ENCODE measurements at regions not wholly inside any gene's neighbourhood (a gene's known extent, or its start where the extent isn't known, plus 50 kb on each side); places are given as distances from the start of the nearest gene placed in this dataset.
A peak's percentile ranks its signal among the peaks of the same experiment; 100 is the strongest.
"Not testable (repeated sequence)": the region's sequence is repeated elsewhere in the genome, so short reads cannot be mapped to it uniquely, and the experiment has no call there.

GRCh38 chr18:40168026-40168425 is 1787.0 kb upstream of the PIK3C3 start:
- DNase-seq, result no peak

- no peak for DNase-seq
Measured at GRCh38 chr18:40163254-40163653, 1791.8 kb upstream of the PIK3C3 start.

- no peak for DNase-seq
Measured at GRCh38 chr18:40160361-40160760, 1794.7 kb upstream of the PIK3C3 start.

- DNase-seq, result peak; percentile 96
Measured at GRCh38 chr18:40159141-40160017, 1795.7 kb upstream of the PIK3C3 start.

- no peak for DNase-seq
Measured at GRCh38 chr18:40157120-40157519, 1797.9 kb upstream of the PIK3C3 start.

GRCh38 chr18:40152859-40153258 is 1802.2 kb upstream of the PIK3C3 start:
- no peak for DNase-seq

- DNase-seq, result no peak
Measured at GRCh38 chr18:40148960-40149359, 1806.1 kb upstream of the PIK3C3 start.

GRCh38 chr18:40133253-40133652 is 1821.8 kb upstream of the PIK3C3 start:
- no peak for DNase-seq

- not testable (repeated sequence) for DNase-seq
Measured at GRCh38 chr18:40132438-40132837, 1822.6 kb upstream of the PIK3C3 start.

- no peak for DNase-seq
Measured at GRCh38 chr18:40124107-40124506, 1830.9 kb upstream of the PIK3C3 start.

- DNase-seq, result no peak
Measured at GRCh38 chr18:40120796-40121391, 1834.1 kb upstream of the PIK3C3 start.

- no peak for DNase-seq
Measured at GRCh38 chr18:40120356-40120755, 1834.7 kb upstream of the PIK3C3 start.

- not testable (repeated sequence) for DNase-seq
Measured at GRCh38 chr18:40119581-40119980, 1835.5 kb upstream of the PIK3C3 start.

GRCh38 chr18:40110455-40110854 is 1844.6 kb upstream of the PIK3C3 start:
- no peak for DNase-seq

GRCh38 chr18:40109252-40110049 is 1845.6 kb upstream of the PIK3C3 start:
- no peak for DNase-seq

GRCh38 chr18:40108596-40108995 is 1846.4 kb upstream of the PIK3C3 start:
- no peak for DNase-seq

- no peak for DNase-seq
Measured at GRCh38 chr18:40102903-40103302, 1852.1 kb upstream of the PIK3C3 start.

- no peak for DNase-seq
Measured at GRCh38 chr18:40099641-40100040, 1855.4 kb upstream of the PIK3C3 start.

- no peak for DNase-seq
Measured at GRCh38 chr18:40096675-40097074, 1858.4 kb upstream of the PIK3C3 start.

- DNase-seq, result no peak
Measured at GRCh38 chr18:40094441-40094840, 1860.6 kb upstream of the PIK3C3 start.

- DNase-seq, result no peak
Measured at GRCh38 chr18:40088130-40088529, 1866.9 kb upstream of the PIK3C3 start.

GRCh38 chr18:40079786-40080185 is 1875.2 kb upstream of the PIK3C3 start:
- no peak for DNase-seq

GRCh38 chr18:40075616-40076015 is 1879.4 kb upstream of the PIK3C3 start:
- DNase-seq, result no peak

- no peak for DNase-seq
Measured at GRCh38 chr18:40072761-40073160, 1882.3 kb upstream of the PIK3C3 start.

Measured in NCI-H2081 treated with DMSO at 0.1 percent for 48 hours (cell line).